IMR-90 (cell line): ENCODE measurements at regions not wholly inside any gene's neighbourhood (a gene's known extent, or its start where the extent isn't known, plus 50 kb on each side); places are given as distances from the start of the nearest gene placed in this dataset.

Experiments
- ATAC-seq: fragments of 200-7000 bp; cut with Tn5 transposase; 2 replicates; pipeline ENCODE4 v1.9.1; 2020; ENCODE audit warnings: low read depth, mild to moderate bottlenecking, moderate library complexity
- BruUV-seq: library from RNA; stranded (reverse); fragments of 400-500 nt; replicated peaks from 2 replicates; lab custom pipeline; 2021; lab: Mats Ljungman, UMichigan
- CTCF ChIA-PET: fragments of 300-600 bp; formaldehyde crosslinking; extraction: SDS; loops from one replicate; lab custom pipeline; 2021; ENCODE audit warnings: antibody characterized with exemption; lab: Yijun Ruan, JAX
- POLR2A ChIA-PET: fragments of 300-600 bp; sonication (Branson Sonifier 250); formaldehyde crosslinking; loops from one replicate; lab custom pipeline; 2022; ENCODE audit warnings: antibody characterized with exemption; ENCODE audit not compliant: unreplicated experiment; lab: Charles Lee
- DNase-seq: peaks from one replicate; pipeline ENCODE4 v3.0.0; 2013
- H2AFZ ChIP-seq: replicated peaks from 2 replicates; pipeline ENCODE3; 2013; ENCODE audit warnings: low read length, mild to moderate bottlenecking; ENCODE audit not compliant: poor library complexity
- H2AK5ac ChIP-seq: 2 replicates; pipeline ENCODE4 v1.6.1; 2013; ENCODE audit warnings: low read depth, low read length, inconsistent platforms
- H2AK9ac ChIP-seq: replicated peaks from 2 replicates; pipeline ENCODE3; 2013; ENCODE audit warnings: mild to moderate bottlenecking, low read depth, low read length, moderate library complexity; ENCODE audit not compliant: poor library complexity
- H2BK120ac ChIP-seq: 2 replicates; pipeline ENCODE4 v1.6.1; 2013; ENCODE audit warnings: low read depth, low read length, inconsistent platforms
- H2BK15ac ChIP-seq: 3 replicates; pipeline ENCODE4 v1.6.1; 2013; ENCODE audit warnings: low read depth, low read length, inconsistent platforms
- H2BK20ac ChIP-seq: 2 replicates; pipeline ENCODE4 v1.6.1; 2013; ENCODE audit warnings: low read depth, mild to moderate bottlenecking, inconsistent platforms, low read length, moderate library complexity
- H2BK5ac ChIP-seq: 2 replicates; pipeline ENCODE4 v1.6.1; 2013; ENCODE audit warnings: mild to moderate bottlenecking, low read depth, low read length, inconsistent platforms; ENCODE audit not compliant: poor library complexity, severe bottlenecking
- H3K14ac ChIP-seq: replicated peaks from 2 replicates; pipeline ENCODE4 v1.6.1; 2013; ENCODE audit warnings: low read depth, low read length, inconsistent platforms
- H3K18ac ChIP-seq: 2 replicates; pipeline ENCODE4 v1.6.1; 2013; ENCODE audit warnings: low read depth, low read length, control low read depth
- H3K23ac ChIP-seq: 2 replicates; pipeline ENCODE4 v1.6.1; 2013; ENCODE audit warnings: low read depth, low read length, inconsistent platforms
- H3K27ac ChIP-seq: 2 replicates; pipeline ENCODE4 v1.5.1; 2013; ENCODE audit warnings: mild to moderate bottlenecking, control low read depth, low read length; ENCODE audit not compliant: insufficient read depth
- H3K27me3 ChIP-seq: 2 replicates; pipeline ENCODE4 v1.6.1; 2013; ENCODE audit warnings: low read length; ENCODE audit not compliant: control insufficient read depth, insufficient read depth
- H3K36me3 ChIP-seq: 2 replicates; pipeline ENCODE4 v1.6.1; 2013; ENCODE audit warnings: low read length, mixed read lengths; ENCODE audit not compliant: control insufficient read depth, insufficient read depth
- H3K4ac ChIP-seq: 2 replicates; pipeline ENCODE4 v1.6.1; 2013; ENCODE audit warnings: low read depth, low read length, inconsistent platforms
- H3K4me1 ChIP-seq: 2 replicates; pipeline ENCODE4 v1.6.1; 2013; ENCODE audit warnings: low read length, mixed read lengths; ENCODE audit not compliant: control insufficient read depth, insufficient read depth
- H3K4me2 ChIP-seq: 2 replicates; pipeline ENCODE4 v1.6.1; 2013; ENCODE audit warnings: low read depth, mild to moderate bottlenecking, control low read depth, low read length, moderate library complexity
- H3K4me3 ChIP-seq: 2 replicates; pipeline ENCODE4 v1.5.1; 2013; ENCODE audit warnings: low read depth, mild to moderate bottlenecking, control low read depth, low read length, moderate library complexity; ENCODE audit not compliant: insufficient read depth
- H3K56ac ChIP-seq: 2 replicates; pipeline ENCODE4 v1.6.1; 2013; ENCODE audit warnings: low read length, inconsistent platforms; ENCODE audit not compliant: insufficient read depth; ENCODE audit errors: extremely low read depth
- H3K79me1 ChIP-seq, 2 experiments: 2 replicates each; pipeline ENCODE4 v1.6.1; 2013; ENCODE audit warnings: low read length in 2 of 2, inconsistent platforms in 1 of 2, low read depth in 1 of 2
- H3K9ac ChIP-seq: 2 replicates; pipeline ENCODE4 v1.6.1; 2013; ENCODE audit warnings: low read depth, low read length, control low read depth
- H3K9me1 ChIP-seq: 2 replicates; pipeline ENCODE4 v1.6.1; 2013; ENCODE audit warnings: low read length, inconsistent platforms; ENCODE audit not compliant: insufficient read depth
- H3K9me3 ChIP-seq: 2 replicates; pipeline ENCODE4 v1.6.1; 2013; ENCODE audit warnings: low read length; ENCODE audit not compliant: control insufficient read depth, insufficient read depth
- H4K20me1 ChIP-seq: 2 replicates; pipeline ENCODE4 v1.6.1; 2013; ENCODE audit warnings: low read length, inconsistent platforms; ENCODE audit not compliant: insufficient read depth
- H4K5ac ChIP-seq: 2 replicates; pipeline ENCODE4 v1.6.1; 2013; ENCODE audit warnings: mild to moderate bottlenecking, low read depth, low read length, control low read depth
- H4K8ac ChIP-seq, 2 experiments: 2 replicates each; pipeline ENCODE4 v1.6.1; 2013; ENCODE audit warnings: low read depth in 2 of 2, low read length in 2 of 2, control low read depth in 1 of 2, inconsistent platforms in 1 of 2
- H4K91ac ChIP-seq: 2 replicates; pipeline ENCODE4 v1.6.1; 2013; ENCODE audit warnings: low read depth, low read length, inconsistent platforms; ENCODE audit not compliant: insufficient read depth
- BHLHE40 ChIP-seq: fragments of 150-350 bp; IDR thresholded peaks from 2 replicates; pipeline ENCODE4 v1.6.1; 2016; ENCODE audit warnings: mild to moderate bottlenecking, low read depth, low read length
- CEBPB ChIP-seq: IDR thresholded peaks from 2 replicates; pipeline ENCODE4 v1.6.1; 2012; ENCODE audit warnings: low read depth, low read length, improper control_type of control experiment
- CHD1 ChIP-seq: IDR thresholded peaks from 2 replicates; pipeline ENCODE4 v1.6.1; 2012; ENCODE audit warnings: low read depth, low read length, improper control_type of control experiment
- CTCF ChIP-seq: conservative IDR thresholded peaks from 2 replicates; pipeline ENCODE4 v1.5.1; 2012; ENCODE audit warnings: mild to moderate bottlenecking, low read depth, low read length, improper control_type of control experiment
- FOS ChIP-seq: fragments of 150-350 bp; IDR thresholded peaks from 2 replicates; pipeline ENCODE4 v1.6.1; 2016; ENCODE audit warnings: low read depth, low read length
- MAFK ChIP-seq: IDR thresholded peaks from 2 replicates; pipeline ENCODE4 v1.6.1; 2012; ENCODE audit warnings: low read depth, low read length, improper control_type of control experiment
- MAZ ChIP-seq: IDR thresholded peaks from 2 replicates; pipeline ENCODE4 v1.6.1; 2012; ENCODE audit warnings: low read depth, mild to moderate bottlenecking, low read length, improper control_type of control experiment, moderate library complexity, borderline replicate concordance
- MXI1 ChIP-seq: IDR thresholded peaks from 2 replicates; pipeline ENCODE4 v1.6.1; 2012; ENCODE audit warnings: low read depth, mild to moderate bottlenecking, low read length, moderate library complexity, borderline replicate concordance
- NFE2L2 ChIP-seq: fragments of 150-350 bp; IDR thresholded peaks from 2 replicates; pipeline ENCODE4 v1.6.1; 2016; ENCODE audit warnings: low read depth, mild to moderate bottlenecking, low read length
- POLR2A ChIP-seq: IDR thresholded peaks from 2 replicates; pipeline ENCODE4 v1.6.1; 2012; ENCODE audit warnings: mild to moderate bottlenecking, low read depth, low read length
- RAD21 ChIP-seq: IDR thresholded peaks from 2 replicates; pipeline ENCODE4 v1.6.1; 2012; ENCODE audit warnings: low read length, improper control_type of control experiment
- RCOR1 ChIP-seq: IDR thresholded peaks from 2 replicates; pipeline ENCODE4 v1.6.1; 2012; ENCODE audit warnings: mild to moderate bottlenecking, low read length, improper control_type of control experiment; ENCODE audit not compliant: insufficient replicate concordance
- RFX5 ChIP-seq: IDR thresholded peaks from 2 replicates; pipeline ENCODE4 v1.8.0; 2012; ENCODE audit warnings: low read depth, mild to moderate bottlenecking, low read length, moderate library complexity
- SMC3 ChIP-seq: fragments of 150-350 bp; IDR thresholded peaks from 2 replicates; pipeline ENCODE4 v1.6.1; 2016; ENCODE audit warnings: low read depth, mild to moderate bottlenecking, antibody characterized with exemption, low read length, moderate library complexity
- USF2 ChIP-seq: fragments of 150-350 bp; IDR thresholded peaks from 2 replicates; pipeline ENCODE4 v1.6.1; 2017; ENCODE audit warnings: mild to moderate bottlenecking, antibody characterized with exemption, low read length, low read depth
- WGBS, 2 experiments: methylation state at CpG; one replicate each; pipeline versions ENCODE4 v1.1.5 to v1.1.7; 2013; ENCODE audit warnings: missing lambda C conversion rate in 2 of 2; ENCODE audit not compliant: insufficient read length in 1 of 2; ENCODE audit errors: extremely low coverage in 2 of 2; 5-methylcytosine and 5-hydroxymethylcytosine counted together
- dilution Hi-C: fragments of 300-500 bp; cut with HindIII; formaldehyde crosslinking; loops from one replicate; pipeline ENCODE4 v1.14.3; 2018; ENCODE audit warnings: low sequenced_read_pairs; ENCODE audit not compliant: unreplicated experiment
- in situ Hi-C: fragments of 300-500 bp; cut with MboI; formaldehyde crosslinking; loops from 3 replicates; pipeline ENCODE4 v1.14.3; 2019; ENCODE audit warnings: low sequenced_read_pairs, inconsistent platforms, mixed read lengths
- intact Hi-C: fragments of 100-400 bp; cut with micrococcal nuclease; formaldehyde crosslinking; loops from 2 replicates; pipeline ENCODE4 v1.10.0; 2022
- TF ChIP-seq, protein P1 (sequence below): fragments of 150-350 bp; IDR thresholded peaks from 2 replicates; pipeline ENCODE4 v1.6.1; 2016; ENCODE audit warnings: low read depth, mild to moderate bottlenecking, low read length, moderate library complexity, borderline replicate concordance

DNA sequence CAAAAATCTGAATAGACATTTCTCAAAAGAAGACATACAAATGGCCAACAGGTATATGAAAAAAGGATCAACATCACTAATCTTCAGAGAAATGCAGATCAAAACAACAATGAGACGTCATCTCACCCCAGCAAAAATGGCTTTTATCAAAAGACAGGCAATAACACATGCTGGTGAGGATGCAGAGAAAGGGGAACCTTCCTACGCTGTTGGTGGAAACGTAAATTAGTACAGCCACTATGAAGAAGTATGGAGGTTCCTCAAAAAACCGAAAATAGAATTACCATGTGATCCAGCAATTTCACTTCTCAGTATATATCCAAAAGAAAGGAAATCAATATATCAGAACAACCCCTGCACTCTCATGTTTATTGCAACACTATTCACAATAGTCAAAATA is 65.1 kb upstream of the ATP1B1 start:
- dilution Hi-C loops: no loop called here
- in situ Hi-C loops: no loop called here
- Histone ChIP-seq H4K5ac (no peak overlapping the region), H2BK120ac (no peak overlapping the region), H3K4me1 (no peaks in the 10 kb centered on the region), H3K4me3 (no peak overlapping the region), H2BK5ac (no peak overlapping the region), H2AK5ac (no peak overlapping the region), H3K56ac (no peak overlapping the region), H3K9me3 (no peaks in the 10 kb centered on the region), H3K14ac (no peak overlapping the region), H3K27ac (no peak overlapping the region), H3K9me1 (no peaks in the 10 kb centered on the region), H3K79me1 (no peaks in the 10 kb centered on the region), H3K27me3 (no peaks in the 10 kb centered on the region), H2BK15ac (no peak overlapping the region), H3K9ac (no peak overlapping the region), H2BK20ac (no peak overlapping the region), H2AFZ (no peak overlapping the region), H2AK9ac (no peak overlapping the region), H3K18ac (no peak overlapping the region), H3K23ac (no peak overlapping the region), H3K4ac (no peak overlapping the region), H3K4me2 (no peak overlapping the region), H4K91ac (no peak overlapping the region), H4K8ac (no peak overlapping the region), H3K36me3 (no peaks in the 10 kb centered on the region), H4K20me1 (no peaks in the 10 kb centered on the region)
- WGBS, 2 experiments: no CpG with 5 or more reads among the region's 4 CpGs
- TF ChIP-seq POLR2A (no peak), MXI1 (no peak), RFX5 (no peak), SMC3 (no peak), RAD21 (no peak), USF2 (no peak), FOS (no peak), CEBPB (no peak), MAZ (no peak), CHD1 (no peak), BHLHE40 (no peak), RCOR1 (no peak), NFE2L2 (no peak), MAFK (no peak), CTCF (no peak)
- TF ChIP-seq, protein P1, sequence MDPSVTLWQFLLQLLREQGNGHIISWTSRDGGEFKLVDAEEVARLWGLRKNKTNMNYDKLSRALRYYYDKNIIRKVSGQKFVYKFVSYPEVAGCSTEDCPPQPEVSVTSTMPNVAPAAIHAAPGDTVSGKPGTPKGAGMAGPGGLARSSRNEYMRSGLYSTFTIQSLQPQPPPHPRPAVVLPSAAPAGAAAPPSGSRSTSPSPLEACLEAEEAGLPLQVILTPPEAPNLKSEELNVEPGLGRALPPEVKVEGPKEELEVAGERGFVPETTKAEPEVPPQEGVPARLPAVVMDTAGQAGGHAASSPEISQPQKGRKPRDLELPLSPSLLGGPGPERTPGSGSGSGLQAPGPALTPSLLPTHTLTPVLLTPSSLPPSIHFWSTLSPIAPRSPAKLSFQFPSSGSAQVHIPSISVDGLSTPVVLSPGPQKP: no peak
- no peak for DNase-seq
- no peak for ATAC-seq
- CTCF ChIA-PET: no interaction called here
- intact Hi-C loops: no loop called here
- POLR2A ChIA-PET: interaction anchor here (0.7 kb wide), 1 partner anchor 561 kb away, joined by 6 read pairs; no protein-coding TSS in a partner anchor
- no TSS peak for BruUV-seq
